ENCODE measurements at regions not wholly inside any gene's neighbourhood (a gene's known extent, or its start where the extent isn't known, plus 50 kb on each side); places are given as distances from the start of the nearest gene placed in this dataset.

- TF ChIP-seq CTCF (IDR thresholded peaks at IDR 0.05; ENCODE audit: insufficient read depth, low read length, poor library complexity, severe bottlenecking) = no peak
- no peak for TF ChIP-seq EZH2phosphoT487 (conservative IDR thresholded peaks at IDR 0.05; ENCODE audit: low read length)
Observed at GRCh38 chr6:18733921-18734550, 346.9 kb downstream of the RNF144B start.
